ENCODE measurements at regions not wholly inside any gene's neighbourhood (a gene's known extent, or its start where the extent isn't known, plus 50 kb on each side); places are given as distances from the start of the nearest gene placed in this dataset.
"Not testable (repeated sequence)": the region's sequence is repeated elsewhere in the genome, so short reads cannot be mapped to it uniquely, and the experiment has no call there.

GRCh38 chr15:38019066-38019465, 84.6 kb downstream of the TMCO5A start:
- ATAC-seq: no peak
- Histone ChIP-seq H3K27ac (no peak overlapping the region), H3K4me3 (no peak overlapping the region), H3K9me3 (no peaks in the 10 kb centered on the region), H3K4me2 (no peak overlapping the region), H3K4me1 (no peaks in the 10 kb centered on the region)
- POLR2A ChIA-PET: no interaction called here
- CTCF ChIA-PET: no interaction called here
- FAIRE-seq: no peak
- TF ChIP-seq EP300 (IDR thresholded peaks at IDR 0.05) (no peak), ESRRA (IDR thresholded peaks at IDR 0.05; ENCODE audit: borderline replicate concordance, low read length) (no peak), KDM1A (IDR thresholded peaks at IDR 0.05; ENCODE audit: low read depth) (no peak), BCL3 (IDR thresholded peaks at IDR 0.05) (no peak), FOXS1 (CRISPR knock-in tag; IDR thresholded peaks at IDR 0.05) (no peak), FOSB (CRISPR knock-in tag; IDR thresholded peaks at IDR 0.05) (no peak), PHF8 (IDR thresholded peaks at IDR 0.05; ENCODE audit: borderline replicate concordance, low read depth) (no peak), POLR2A (IDR thresholded peaks at IDR 0.05; ENCODE audit: low read length) (no peak), CBX8 (IDR thresholded peaks at IDR 0.05) (no peak), NR3C1 (IDR thresholded peaks at IDR 0.05) (no peak), FOSL2 (IDR thresholded peaks at IDR 0.05) (no peak), FOSL2 (CRISPR knock-in tag; IDR thresholded peaks at IDR 0.05) (no peak), EHF (CRISPR knock-in tag; IDR thresholded peaks at IDR 0.05) (no peak), ZC3H11A (IDR thresholded peaks at IDR 0.05) (no peak)
- no peak for DNase-seq (ENCODE audit: low read depth in 1 of 2, low spot score in 1 of 2)

GRCh38 chr15:38021259-38021658, 86.8 kb downstream of the TMCO5A start:
- TF ChIP-seq HOXB13 (CRISPR knock-in tag; IDR thresholded peaks at IDR 0.05; ENCODE audit: low read depth) (no peak), MAX (IDR thresholded peaks at IDR 0.05) (no peak), NR3C1 (IDR thresholded peaks at IDR 0.05) (no peak), POLR2AphosphoS2 (conservative IDR thresholded peaks at IDR 0.05; ENCODE audit: low read length) (no peak), NFE2L2 (conservative IDR thresholded peaks at IDR 0.05; ENCODE audit: low read length) (no peak), E2F6 (IDR thresholded peaks at IDR 0.05; ENCODE audit: borderline replicate concordance, low read depth) (no peak), EHMT2 (IDR thresholded peaks at IDR 0.05; ENCODE audit: low read depth) (no peak), CBX2 (IDR thresholded peaks at IDR 0.05; ENCODE audit: borderline replicate concordance, low read depth) (no peak), MYC (IDR thresholded peaks at IDR 0.05; ENCODE audit: borderline replicate concordance, low read length) (no peak), RCOR1 (IDR thresholded peaks at IDR 0.05; ENCODE audit: low read depth, low read length) (no peak), HDAC2 (IDR thresholded peaks at IDR 0.05) (no peak), ZC3H11A (IDR thresholded peaks at IDR 0.05) (no peak), SMC3 (IDR thresholded peaks at IDR 0.05) (no peak)
- H3K27ac ChIP-seq: no peak overlapping the region
- H3K9me3 ChIP-seq: no peaks in the 10 kb centered on the region
- no peak for DNase-seq (ENCODE audit: low read depth in 1 of 2, low spot score in 1 of 2)
- no peak for FAIRE-seq
- H3K4me3 ChIP-seq: no peak overlapping the region
- ChIA-PET CTCF (interaction anchor here (1.0 to 1.1 kb wide), 2 partner anchors 18 to 23 kb away, joined by 3 to 5 read pairs; no protein-coding TSS in a partner anchor), POLR2A (no interaction called here)
- ATAC-seq: no peak
- H3K4me2 ChIP-seq: no peak overlapping the region
- 94% methylated on average over 1 of the region's 1 CpG for WGBS (ENCODE audit: missing lambda C conversion rate)
- no peaks in the 10 kb centered on the region for H3K4me1 ChIP-seq

- POLR2A ChIA-PET: no interaction called here
- no peak for DNase-seq (ENCODE audit: low read depth in 1 of 2, low spot score in 1 of 2)
- Histone ChIP-seq H3K9me3 (no peaks in the 10 kb centered on the region), H3K27ac (no peak overlapping the region), H3K4me2 (no peak overlapping the region), H3K4me1 (no peaks in the 10 kb centered on the region), H3K4me3 (no peak overlapping the region)
- TF ChIP-seq FOXS1 (CRISPR knock-in tag; IDR thresholded peaks at IDR 0.05) (no peak), RFX5 (IDR thresholded peaks at IDR 0.05) (no peak), BHLHE40 (IDR thresholded peaks at IDR 0.05; ENCODE audit: low read depth, low read length) (no peak), KDM5A (IDR thresholded peaks at IDR 0.05) (no peak), POLR2A (IDR thresholded peaks at IDR 0.05; ENCODE audit: low read length) (no peak)
- WGBS (ENCODE audit: missing lambda C conversion rate): 33% methylated on average over 2 of the region's 2 CpGs
- FAIRE-seq: no peak
- ATAC-seq: no peak
- CTCF ChIA-PET: interaction anchor here (1.5 kb wide), 1 partner anchor 22 kb away, joined by 6 read pairs; no protein-coding TSS in a partner anchor
Observed at GRCh38 chr15:38024293-38025091, 90.1 kb downstream of the TMCO5A start.

- DNase-seq (ENCODE audit: low read depth in 1 of 2, low spot score in 1 of 2); POLR2A ChIA-PET; ATAC-seq; H3K9me3 ChIP-seq; FAIRE-seq; CTCF ChIA-PET; H3K4me3 ChIP-seq; H3K4me2 ChIP-seq; H3K27ac ChIP-seq; H3K4me1 ChIP-seq: not testable (repeated sequence)
- 75% methylated on average over 1 of the region's 1 CpG for WGBS (ENCODE audit: missing lambda C conversion rate)
Observed at GRCh38 chr15:38025656-38026055, 91.2 kb downstream of the TMCO5A start.
